ENCODE measurements at regions not wholly inside any gene's neighbourhood (a gene's known extent, or its start where the extent isn't known, plus 50 kb on each side); places are given as distances from the start of the nearest gene placed in this dataset.

- no peak for TF ChIP-seq CTCF (IDR thresholded peaks at IDR 0.05; ENCODE audit: poor library complexity, severe bottlenecking)
- no peaks in the 10 kb centered on the region for H3K36me3 ChIP-seq (ENCODE audit: low read depth)
- no peak for ATAC-seq (ENCODE audit: low read depth)
Measured at GRCh38 chr3:132904-133303, 63.7 kb upstream of the CHL1 start.

GRCh38 chr3:140748-141330 lies 55.7 kb upstream of the CHL1 start:
- H3K27ac ChIP-seq (ENCODE audit: poor library complexity, severe bottlenecking), result no peak overlapping the region
- no peak overlapping the region for H3K4me3 ChIP-seq (ENCODE audit: severe bottlenecking)
- no peaks in the 10 kb centered on the region for H3K4me1 ChIP-seq (ENCODE audit: insufficient read depth, poor library complexity, severe bottlenecking)
- ATAC-seq (ENCODE audit: low read depth), result no peak
- no peak for TF ChIP-seq CTCF (IDR thresholded peaks at IDR 0.05; ENCODE audit: poor library complexity, severe bottlenecking)
- H3K9me3 ChIP-seq (ENCODE audit: severe bottlenecking), result no peaks in the 10 kb centered on the region
- no peak for DNase-seq (ENCODE audit: low spot score)
- H3K36me3 ChIP-seq (ENCODE audit: low read depth), result no peaks in the 10 kb centered on the region
- no peaks in the 10 kb centered on the region for H3K27me3 ChIP-seq (ENCODE audit: insufficient read depth, poor library complexity, severe bottlenecking)

More at GRCh38 chr3:132904-133303, 63.7 kb upstream of the CHL1 start:
- H3K27me3 ChIP-seq (ENCODE audit: insufficient read depth, poor library complexity, severe bottlenecking), result no peaks in the 10 kb centered on the region
- H3K9me3 ChIP-seq (ENCODE audit: severe bottlenecking), result no peaks in the 10 kb centered on the region
- H3K27ac ChIP-seq (ENCODE audit: poor library complexity, severe bottlenecking), result no peak overlapping the region
- no peak overlapping the region for H3K4me3 ChIP-seq (ENCODE audit: severe bottlenecking)
- no peak for DNase-seq (ENCODE audit: low spot score)
- H3K4me1 ChIP-seq (ENCODE audit: insufficient read depth, poor library complexity, severe bottlenecking), result no peaks in the 10 kb centered on the region

Data from RWPE2 (cell line).